IPS DF 19.7 (cell line): ENCODE measurements at regions not wholly inside any gene's neighbourhood (a gene's known extent, or its start where the extent isn't known, plus 50 kb on each side); places are given as distances from the start of the nearest gene placed in this dataset.

Experiments
- DNase-seq: peaks from one replicate; pipeline ENCODE4 v3.0.0-alpha.2; 2013; ENCODE audit warnings: low read depth, low spot score

DNA sequence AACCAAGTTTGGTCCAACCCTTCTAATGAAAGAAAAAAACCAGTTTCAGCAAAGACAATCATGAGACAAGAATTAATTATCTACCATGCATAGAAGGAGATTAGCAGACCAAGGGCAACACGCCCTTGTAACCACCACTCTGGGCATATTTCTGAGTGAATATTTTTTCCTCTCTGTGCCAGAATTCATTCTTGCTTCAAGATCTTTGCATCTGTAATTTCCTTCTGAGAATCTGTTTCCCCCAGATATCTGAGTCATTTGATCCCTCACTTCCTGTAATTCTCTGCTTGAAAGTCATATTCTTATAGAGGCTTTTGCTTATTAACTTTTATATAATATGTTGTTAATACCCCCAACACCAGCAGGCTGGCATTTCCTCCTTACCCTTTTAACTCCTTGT is 243.7 kb downstream of the SLC16A7 start:
- no peak for DNase-seq

DNA sequence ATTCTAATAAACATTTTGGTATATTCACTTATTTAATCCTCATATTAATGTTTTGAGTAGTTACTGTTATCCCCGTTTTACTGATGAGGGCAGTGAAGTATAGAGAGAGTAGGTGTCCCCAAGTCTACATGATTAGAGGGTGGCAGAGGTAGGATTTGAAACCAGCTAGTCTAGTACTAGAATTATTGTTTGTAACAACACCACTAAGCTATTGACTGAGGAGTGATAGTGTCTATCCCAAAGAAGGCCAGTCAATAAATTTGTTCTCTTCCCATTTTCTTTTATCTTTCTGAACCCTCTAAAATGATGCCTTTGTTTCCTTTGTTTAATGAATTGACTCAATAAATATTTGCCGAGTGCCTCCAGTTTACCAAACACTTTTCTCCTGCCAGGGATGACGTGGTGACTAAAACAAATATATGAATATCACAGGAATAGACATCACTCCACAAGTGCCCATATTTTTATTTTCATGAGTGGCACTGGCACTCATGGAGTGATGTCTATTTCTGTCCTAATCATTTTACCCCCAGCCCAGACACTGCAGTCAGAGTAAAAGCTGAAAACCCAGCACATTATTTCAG is 247.5 kb downstream of the SLC16A7 start:
- DNase-seq = no peak

DNA sequence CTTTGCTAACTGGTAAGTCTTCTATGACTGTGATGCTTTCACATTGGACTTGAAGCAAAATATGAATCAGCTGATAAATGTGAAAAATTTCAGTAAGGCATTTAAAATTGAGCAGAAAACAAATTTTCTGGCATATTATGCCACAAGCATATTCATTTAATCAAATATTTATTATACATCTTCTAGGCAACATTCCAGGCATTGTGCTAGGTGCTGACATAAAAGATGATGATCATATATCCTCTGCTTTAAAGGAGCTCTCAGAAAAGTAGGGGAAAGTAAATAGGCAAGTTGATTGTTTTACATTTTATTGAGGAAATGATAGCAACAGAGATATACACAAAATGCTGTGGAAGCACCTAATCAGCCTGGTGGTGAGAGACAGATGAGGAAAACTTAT is 248.9 kb downstream of the SLC16A7 start:
- no peak for DNase-seq

DNA sequence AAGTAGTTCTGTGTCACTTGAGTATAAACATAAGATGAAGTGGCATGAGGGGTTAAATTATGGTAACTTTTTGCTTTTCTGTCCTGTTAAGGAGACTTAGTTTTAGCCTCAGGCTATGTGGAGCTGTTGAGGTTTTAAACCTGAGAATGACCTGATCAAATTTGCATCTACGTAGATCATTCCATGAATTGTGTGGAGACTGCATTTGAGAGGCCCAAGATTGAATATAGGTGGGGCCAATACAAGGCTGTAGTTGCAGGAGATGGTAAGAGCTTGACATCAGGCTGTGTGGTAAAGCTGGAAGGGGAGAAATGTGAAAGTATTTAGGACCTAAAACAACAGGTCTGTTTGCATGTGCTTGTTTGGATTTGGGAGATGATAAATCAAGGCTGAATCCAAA is 249.5 kb downstream of the SLC16A7 start:
- no peak for DNase-seq

DNA sequence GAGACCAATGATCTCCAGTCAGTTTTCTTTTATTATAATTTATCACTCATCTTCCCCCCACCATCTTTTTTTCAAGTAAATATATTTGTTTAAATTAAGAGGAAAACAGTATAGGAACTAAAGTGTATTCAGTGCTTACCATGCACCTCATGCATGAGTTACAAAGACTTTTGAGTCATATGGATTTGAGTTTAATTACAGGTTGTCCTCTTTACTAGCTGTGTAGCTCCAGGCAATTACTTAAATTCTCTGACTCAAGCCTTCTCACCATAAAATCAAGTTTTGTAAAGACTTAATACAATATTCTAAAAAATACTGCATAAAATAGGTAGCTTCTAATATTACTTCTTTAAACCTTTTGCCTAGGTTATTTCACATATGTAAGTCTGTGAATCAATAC is 251.3 kb downstream of the SLC16A7 start:
- no peak for DNase-seq

DNA sequence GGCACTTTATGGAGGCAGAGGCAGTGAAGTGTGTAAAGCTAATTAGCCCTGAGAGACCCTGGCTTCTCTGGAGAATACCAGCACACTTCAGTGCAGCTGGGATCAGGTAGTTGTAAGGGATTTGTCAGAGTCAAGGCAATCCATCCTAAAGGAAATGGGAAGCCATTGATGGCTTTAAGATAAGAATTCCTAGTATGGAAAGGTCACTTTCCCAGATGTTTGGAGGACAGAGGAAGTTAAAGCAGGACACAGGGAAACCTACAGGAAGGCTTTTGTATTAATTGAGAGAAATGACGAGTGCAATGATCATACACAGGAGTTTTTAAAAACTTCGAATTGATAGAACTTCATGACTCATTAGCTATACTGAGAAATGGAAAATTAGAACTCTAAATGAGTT is 254.4 kb downstream of the SLC16A7 start:
- DNase-seq = no peak

DNA sequence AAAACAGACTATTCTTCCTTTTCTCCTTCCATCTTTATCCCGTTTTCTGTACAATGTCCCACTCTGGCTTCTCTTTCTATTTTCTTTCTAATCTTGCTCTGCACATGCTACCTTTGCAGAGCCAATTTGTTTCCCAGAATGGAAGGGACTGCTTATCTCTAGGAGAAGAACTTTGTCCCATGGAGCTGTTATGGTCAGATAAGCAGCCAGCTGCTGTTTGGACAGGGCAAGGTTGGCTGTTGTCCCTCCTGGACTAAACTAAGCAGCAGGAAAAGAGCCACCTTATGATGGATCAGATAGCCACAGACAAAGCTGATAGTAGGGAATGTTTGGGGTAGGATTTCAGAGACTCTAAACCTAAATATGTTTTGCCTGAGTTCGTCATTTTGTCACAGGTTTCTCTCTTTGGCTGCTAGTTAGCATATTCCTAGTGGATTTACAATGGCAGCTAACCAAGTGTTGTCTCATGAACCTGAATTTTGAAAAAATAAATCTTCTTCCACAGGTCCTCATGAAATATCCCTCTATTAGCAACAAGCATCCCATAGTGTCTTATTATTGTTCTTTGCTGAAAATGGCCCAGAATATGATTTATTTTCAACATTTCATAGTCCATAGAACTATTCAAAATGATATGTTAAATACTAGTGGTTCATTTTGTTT is 262.8 kb downstream of the SLC16A7 start:
- no peak for DNase-seq

DNA sequence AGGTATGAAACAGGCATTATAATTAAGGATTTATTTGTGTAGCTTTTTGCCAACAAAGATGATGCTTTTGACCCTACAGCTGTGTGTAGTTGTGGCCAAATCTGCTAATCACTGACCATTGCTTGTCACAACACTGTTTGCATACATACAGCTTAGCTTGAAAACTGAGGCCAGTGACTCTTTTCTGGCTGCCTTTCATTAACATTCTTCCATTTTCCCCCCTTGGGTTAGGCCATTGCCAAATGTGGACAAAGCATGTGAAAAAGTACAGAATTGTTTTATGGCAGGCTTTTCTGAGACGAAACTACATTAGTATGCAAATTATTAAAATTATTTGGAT is 263.3 kb downstream of the SLC16A7 start:
- no peak for DNase-seq

DNA sequence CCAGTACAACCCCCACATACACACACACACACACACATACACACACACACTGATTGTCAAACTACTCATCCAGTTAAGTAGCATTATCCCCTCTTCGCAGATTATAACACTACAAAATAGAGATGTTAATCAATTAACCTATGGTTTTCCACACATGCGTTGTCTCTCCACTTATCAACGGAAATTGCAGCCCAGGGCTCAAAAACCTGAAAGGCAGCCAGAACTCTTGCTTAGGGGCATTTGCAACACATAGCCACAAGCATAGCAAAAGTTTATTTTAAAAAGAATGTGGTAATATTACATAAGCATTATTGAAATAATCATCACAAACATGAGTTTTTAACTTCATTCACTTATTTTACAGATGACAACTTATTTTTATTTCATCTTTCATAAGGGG is 265.8 kb downstream of the SLC16A7 start:
- no peak for DNase-seq

DNA sequence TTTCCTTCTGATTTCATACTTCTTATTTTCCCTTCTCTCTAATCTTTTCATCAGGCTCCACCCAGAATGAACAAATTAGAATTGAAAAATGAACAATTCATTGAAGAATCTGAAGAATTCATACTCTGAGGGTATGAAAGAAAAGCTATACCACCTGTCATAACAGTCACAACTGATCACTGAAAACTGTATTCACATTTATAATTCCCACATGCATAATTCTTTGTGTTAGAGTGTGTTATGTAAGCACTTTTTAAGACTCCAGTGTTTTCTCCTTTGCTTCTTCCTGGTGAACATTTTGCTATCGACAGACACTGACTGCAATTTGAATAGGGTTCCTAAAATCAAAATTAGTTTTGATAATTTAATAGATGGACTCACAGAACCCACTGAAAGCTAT is 271.2 kb downstream of the SLC16A7 start:
- no peak for DNase-seq

DNA sequence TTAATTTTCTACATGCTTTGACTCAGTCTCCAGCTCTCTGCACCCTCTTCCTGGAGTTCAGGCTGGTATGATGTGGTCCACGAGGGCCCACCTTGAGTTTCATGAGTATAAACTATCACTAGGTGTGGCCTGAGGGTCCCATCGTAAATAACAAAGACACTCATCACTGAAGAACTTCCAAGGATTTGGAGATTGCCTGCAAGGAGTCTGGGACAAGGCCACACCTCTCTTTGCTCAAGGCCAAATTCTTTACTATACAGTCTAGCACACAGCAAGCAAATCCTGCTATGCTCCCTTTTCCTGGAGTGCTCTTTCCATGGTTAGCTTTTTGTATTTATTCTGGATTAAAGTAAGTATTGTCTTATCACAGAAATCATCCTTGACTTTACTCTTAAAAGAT is 271.9 kb downstream of the SLC16A7 start:
- no peak for DNase-seq

DNA sequence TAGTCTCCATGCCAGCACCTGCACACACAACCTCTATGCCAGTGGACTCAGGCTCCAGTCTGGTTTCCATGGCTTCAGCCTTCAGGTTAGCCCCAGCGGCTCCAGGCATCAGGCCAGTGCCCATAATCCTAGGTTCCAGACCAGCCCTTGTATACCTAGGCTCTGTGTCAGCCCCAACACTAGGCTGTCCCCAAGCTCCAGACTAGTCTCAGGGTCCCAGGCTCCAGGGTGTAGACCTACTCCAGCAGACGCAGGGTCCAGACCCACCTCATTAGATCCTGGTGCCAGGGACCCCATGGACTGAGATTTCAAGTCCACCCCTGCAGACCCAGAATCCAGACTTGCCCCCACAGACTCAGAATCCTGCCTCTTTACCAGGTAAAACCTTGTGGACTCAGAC is 275.9 kb downstream of the SLC16A7 start:
- DNase-seq = no peak

DNA sequence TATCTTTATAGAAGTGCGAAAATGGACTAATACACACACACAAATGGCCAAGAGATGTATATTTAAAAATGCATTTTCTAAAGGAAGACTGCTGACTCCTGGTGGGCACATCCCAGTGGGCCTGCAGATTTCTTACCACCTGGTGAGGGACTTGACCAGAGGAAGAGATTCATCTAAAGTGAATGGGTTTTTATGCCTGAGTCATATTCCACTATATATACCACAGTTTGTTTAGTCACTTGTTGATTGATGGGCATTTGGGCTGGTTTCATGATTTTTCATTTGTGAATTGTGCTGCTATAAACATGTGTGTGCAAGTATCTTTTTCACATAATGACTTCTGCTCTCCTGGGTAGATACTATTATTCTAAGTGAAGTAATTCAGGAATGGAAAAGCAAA is 277.3 kb downstream of the SLC16A7 start:
- DNase-seq = no peak

DNA sequence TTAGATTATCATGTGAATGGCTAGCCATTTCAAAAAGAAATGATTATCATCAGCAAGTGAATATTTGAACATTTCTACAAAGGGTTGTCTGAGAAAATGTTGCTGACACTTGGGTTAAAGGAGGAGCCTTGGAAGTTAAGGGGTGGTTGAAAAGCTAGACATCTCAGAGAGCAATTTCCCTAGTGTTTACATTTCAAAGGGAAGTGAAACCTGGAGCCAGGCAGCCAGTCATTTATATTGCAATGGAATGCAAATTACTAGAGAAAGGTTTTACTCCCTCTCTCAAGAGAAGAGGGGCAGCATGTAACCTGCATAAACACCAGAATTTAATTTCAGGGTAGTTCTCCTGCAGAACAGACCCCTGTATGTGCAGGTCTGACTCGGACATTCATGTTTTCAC is 279.0 kb downstream of the SLC16A7 start:
- DNase-seq = peak; percentile 28

DNA sequence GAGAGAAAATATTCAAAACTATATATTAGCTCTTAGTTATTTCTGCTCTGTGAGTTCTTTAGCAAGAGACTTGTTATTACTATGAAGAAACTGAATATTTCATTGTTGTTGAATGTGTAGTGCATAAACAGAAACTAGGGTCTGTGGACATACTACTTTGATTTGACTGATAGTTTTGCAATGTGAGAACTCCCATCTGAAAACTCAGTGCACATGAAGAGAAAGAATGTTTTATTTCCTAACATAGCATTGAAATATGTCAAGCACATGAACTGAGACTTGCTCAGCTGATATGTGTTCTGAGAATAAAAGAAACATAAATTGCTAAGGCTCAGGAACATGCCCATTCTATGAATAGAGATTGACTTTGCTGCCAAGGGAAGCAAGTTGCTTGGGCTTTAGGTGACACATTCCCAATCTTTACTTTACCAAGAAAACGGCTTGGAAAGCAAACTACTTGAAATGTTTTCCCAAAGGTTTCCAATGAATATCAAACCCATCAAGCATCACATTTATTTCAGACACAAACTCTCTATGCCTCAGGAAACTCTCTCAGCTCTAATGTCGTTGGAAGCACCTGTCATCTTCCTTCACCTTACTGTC is 290.4 kb downstream of the SLC16A7 start:
- DNase-seq = no peak

DNA sequence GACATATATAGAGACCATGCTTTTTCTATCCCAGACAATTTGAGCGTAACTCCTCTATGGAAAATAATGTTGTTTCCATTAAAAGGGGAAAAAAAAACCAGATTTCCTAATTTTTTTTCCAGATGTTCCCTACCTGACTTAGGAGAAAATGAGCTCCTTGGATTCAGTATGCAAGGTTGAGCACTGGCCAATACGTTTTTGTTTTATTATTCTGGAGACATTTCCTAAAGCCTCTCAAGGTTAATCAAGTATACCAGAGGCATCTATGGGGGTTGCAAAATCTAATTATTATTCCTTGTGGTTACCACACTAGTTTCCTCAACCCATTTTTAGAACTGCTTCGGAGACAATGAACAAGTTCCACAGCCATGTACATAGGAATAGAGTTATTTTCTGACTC is 291.3 kb downstream of the SLC16A7 start:
- DNase-seq = no peak

DNA sequence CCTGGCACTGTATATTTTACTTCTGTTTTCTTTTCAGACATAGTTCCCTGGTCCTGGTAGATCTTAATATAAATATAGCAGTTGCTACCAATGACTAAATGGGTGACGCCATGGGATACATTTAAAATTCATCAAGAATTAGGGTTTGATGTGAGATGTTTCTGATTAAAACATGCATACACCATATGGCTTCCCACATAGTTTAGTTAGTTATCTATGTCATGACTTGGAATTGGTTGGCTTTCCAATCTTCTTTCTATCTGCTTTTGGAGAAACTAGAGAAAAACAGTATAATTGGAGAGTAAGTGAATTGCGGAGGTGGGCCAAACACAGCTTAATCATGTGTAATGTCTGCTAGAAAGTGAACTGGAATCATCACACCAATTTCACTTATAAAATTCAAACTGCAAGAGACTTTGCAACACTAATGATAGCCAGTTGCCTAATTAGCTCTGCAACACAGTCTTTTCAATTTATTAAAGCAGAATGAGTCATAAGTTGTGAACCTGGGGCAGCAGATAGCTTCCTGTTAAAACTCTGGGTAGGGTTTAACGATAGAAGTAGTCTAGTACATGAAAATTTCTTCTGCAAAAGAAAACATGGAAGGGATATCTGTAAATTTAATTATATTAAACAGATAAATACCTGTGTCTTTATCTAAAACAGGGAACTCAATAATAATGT is 295.2 kb downstream of the SLC16A7 start:
- DNase-seq = no peak

DNA sequence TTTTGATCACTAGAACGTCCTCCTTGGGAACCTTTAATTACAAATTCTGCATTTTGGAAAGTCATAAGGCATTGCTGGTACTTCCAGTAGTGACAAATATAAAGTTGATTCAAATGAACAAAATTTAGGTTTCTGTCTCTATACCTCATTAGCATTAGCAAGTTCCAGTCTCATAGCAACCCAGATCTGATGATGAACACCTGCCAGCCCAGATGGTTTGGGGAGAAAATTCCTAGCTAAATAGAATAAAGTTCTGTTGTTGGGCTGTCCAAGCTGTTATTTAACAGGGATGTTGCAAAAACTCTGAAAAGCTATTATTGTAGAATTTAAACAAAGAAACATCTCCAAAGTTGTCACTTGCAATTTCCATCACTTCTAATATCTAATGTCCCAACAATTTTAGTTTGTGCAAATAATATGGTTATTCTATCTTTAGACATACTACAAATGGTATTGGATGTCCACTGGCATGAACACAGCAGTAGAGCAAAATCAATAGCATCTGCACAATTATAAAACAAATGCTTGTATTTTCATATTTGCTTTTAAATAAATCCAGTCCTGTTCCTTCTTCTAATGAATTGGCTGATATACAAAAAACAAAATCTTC is 299.4 kb downstream of the SLC16A7 start:
- DNase-seq = no peak

DNA sequence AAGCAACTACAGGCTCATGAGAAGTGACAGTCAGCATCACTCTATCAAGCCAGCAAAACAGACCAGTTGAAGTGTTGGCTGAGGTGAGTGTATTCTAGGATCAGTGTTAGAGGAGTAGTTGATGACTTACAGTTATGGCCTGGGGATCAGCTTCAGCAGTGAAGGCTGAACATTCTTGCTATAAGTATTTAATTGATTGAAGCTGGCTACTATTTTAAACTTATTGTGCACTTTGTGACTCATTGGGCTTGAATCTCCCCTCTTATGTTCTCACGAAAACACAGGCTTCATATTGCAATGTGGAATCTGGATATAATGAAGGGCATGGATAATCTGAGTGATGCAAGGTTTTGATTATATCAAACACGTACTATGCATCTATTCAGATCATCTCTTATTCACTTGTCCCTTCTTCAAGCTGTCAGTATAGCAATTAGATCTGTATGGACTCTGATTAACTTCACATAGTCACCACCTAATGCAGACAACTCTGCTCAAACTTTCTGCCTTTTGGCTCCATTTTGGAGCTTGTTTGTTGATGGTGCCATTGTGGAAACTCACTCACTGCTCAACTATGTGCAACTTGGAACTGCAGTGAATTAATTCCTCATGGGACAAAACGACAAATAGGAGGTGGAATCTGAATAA is 309.2 kb downstream of the SLC16A7 start:
- DNase-seq = no peak

DNA sequence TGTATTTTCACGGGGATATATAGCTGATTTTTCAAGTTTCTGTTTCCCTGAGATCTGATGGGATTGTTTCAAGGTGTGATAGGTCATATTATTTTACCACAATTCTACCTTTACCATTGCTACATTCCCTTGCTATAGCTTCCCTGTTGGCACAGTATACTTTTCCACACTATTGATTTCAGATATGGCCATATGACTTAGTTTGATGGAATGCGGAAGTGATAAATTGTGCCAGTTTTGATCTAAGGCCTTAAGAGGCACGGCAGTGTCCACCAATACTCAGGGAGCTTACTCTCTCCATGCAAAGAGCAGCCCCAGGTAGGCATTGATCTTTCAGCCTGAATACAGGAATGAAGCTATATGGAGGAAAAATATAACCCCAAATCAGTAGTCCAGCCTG is 315.7 kb downstream of the SLC16A7 start:
- DNase-seq = no peak

DNA sequence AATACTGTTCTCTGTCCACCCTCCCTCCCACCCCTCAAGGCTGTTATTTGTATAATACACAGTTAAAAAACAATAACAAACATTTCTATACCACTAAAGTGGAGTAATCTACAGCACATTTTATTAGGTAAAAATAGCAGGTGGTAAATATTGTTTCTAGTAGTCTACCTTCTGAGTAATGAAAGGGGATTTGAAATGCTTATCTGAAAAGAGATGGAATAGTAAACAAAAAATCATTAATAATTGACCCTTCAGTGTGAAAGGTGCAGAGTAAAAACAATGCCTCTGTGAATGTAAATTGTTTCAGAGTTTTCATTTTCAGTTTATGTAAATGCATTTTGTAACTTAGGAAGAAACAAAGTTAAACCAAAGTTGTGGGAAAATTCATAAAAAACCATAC is 321.2 kb downstream of the SLC16A7 start:
- DNase-seq = no peak

DNA sequence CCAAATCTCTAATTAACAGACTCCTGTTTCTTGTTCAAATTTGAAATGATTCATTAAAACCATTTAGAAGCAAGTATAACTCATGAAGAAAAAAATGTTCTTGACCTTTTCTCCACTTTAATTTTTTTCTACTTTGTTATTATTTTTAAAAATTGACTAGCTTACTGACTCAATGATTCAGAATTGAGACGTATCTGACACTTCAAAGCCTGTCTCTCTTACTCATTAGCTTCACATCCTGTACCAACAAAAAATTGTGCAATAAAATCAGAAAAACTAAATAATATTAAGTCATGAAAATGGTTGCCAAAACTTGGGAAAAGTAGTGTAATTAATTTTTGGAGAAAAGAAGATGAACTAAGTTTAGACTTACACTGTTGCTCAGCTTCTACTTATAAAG is 331.2 kb downstream of the SLC16A7 start:
- DNase-seq = no peak
